ENCODE measurements at regions not wholly inside any gene's neighbourhood (a gene's known extent, or its start where the extent isn't known, plus 50 kb on each side); places are given as distances from the start of the nearest gene placed in this dataset.

- TF ChIP-seq POLR2A (IDR thresholded peaks at IDR 0.05; ENCODE audit: extremely low read depth, insufficient read length) (no peak), CTCF (IDR thresholded peaks at IDR 0.05; ENCODE audit: low read depth, low read length) (no peak)
These were observed 326.1 kb upstream of the EMCN start for GRCh38 chr4:100843910-100844309.
